Left ventricle myocardium superior (tissue), 1 donor: ENCODE measurements at regions not wholly inside any gene's neighbourhood (a gene's known extent, or its start where the extent isn't known, plus 50 kb on each side); places are given as distances from the start of the nearest gene placed in this dataset.
"Not testable (repeated sequence)": the region's sequence is repeated elsewhere in the genome, so short reads cannot be mapped to it uniquely, and the experiment has no call there.

Experiments
- ATAC-seq: fragments of 200-7000 bp; cut with Tn5 transposase; one replicate; pipeline ENCODE4 v1.9.1; 2020; ENCODE audit warnings: mild to moderate bottlenecking, moderate library complexity
- DNase-seq: peaks from one replicate; pipeline ENCODE4 v3.0.0-alpha.2; 2020
- intact Hi-C: fragments of 100-400 bp; cut with micrococcal nuclease; formaldehyde crosslinking; loops from one replicate; pipeline ENCODE4 v1.11.0; 2022
- donor health status: DM: no; HTN: yes; CAD: no; lungs with severe emphysema.

DNA sequence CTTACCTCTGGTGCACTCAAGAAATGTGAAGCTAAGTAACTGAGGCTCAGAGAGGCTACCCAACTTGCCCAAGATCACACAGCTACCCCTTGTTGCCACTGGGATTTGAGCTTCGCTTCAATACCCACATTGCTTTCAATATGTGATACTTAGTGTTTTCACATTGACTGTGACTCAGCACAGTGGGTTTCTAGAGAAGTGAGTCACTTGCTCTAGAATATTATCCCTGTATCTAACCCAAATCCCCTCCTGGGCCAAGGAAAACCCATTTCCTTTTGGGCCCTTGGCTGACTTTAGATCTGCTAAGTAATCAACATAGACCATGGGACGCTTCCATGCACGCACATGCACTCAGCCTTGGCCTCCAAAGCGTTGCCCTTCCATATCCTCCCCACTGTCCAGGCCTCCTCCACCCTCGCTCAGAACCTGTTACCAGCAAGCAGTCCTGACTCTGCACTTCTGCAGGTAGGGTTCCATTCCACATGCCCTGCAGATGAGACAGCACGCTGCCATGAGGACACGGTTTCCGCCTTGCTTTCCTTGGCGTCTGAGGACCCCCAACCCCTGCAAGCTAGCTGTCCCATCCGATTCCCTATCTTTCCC lies 87.7 kb upstream of the CHST15 start:
- intact Hi-C loops: no loop called here
- ATAC-seq: no peak
- DNase-seq: no peak

DNA sequence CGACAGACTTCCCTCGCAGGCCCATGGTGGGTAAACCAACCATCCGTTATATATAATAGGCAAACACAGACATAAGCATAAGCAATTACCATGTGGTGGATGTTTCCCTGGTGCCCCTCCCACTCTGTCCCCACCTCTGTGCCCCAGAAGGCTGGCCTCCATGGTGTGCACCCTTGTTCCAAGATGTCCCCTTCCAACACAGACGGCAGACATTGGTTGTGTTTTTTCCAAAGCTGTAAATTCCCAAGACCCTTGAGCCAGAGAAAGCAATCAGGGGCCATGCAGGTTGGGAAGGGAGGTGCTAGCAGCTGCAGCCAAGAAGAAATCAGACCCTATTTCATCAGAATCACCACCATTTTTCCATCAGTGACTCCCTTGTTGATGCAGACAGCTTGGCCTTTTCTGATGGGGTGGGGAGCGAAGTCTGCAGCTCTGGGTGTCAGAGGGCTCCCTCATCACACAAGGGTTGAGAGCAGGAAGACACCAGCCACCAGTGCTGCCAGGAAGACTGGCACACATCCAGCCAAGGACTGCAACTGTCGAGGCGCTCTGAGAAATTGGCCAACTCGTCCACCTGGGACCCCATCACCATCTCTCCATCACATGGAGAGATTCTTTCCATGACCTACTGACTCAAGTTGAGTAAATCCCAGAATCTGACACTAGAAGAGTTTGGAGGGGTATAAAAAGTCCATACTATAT lies 86.8 kb upstream of the CHST15 start:
- ATAC-seq: no peak
- intact Hi-C loops: no loop called here
- no peak for DNase-seq

DNA sequence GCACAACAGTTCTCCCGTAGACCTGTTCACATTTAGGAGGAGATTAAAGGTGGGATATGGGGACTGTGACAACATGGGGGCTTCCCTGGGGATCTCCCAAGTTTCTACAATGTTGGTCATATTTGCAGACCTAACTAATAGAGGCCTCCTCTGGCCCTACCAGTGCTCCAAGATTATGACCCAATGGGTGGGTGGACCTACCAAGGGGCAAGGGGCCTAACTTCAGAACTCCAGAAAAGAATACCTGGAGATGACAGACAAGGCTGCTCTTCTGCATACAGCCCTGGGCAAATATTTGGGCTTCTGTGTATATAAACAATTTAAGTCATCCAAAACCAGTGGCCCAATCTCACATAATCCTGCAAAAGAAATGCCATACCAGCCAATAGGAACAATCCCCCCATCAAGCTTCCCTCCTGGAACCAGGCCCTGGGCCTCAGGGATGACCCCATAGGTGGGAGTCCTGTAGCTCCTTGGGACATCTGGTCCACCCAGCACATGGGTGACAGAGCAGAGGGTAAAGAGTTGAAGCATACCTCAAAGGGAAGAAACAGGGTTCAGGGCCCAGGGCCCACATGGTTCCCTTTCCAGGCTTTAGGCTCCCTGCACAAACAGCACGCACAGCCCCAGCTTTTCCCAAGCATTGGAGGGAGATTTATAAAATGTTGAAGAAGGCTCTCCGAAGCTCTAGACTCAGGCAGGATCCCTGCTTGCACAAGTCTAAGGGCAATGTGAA lies 86.1 kb upstream of the CHST15 start:
- ATAC-seq: no peak
- intact Hi-C loops: no loop called here
- no peak for DNase-seq

- intact Hi-C loops: no loop called here
- no peak for ATAC-seq
- no peak for DNase-seq
Observed at GRCh38 chr10:124177180-124177518, 83.8 kb upstream of the CHST15 start.

- DNase-seq (no peak), ATAC-seq (no peak)
- intact Hi-C loops: no loop called here
Observed at GRCh38 chr10:124176349-124177179, 83.2 kb upstream of the CHST15 start.

- no peak for DNase-seq
Observed at GRCh38 chr10:124175701-124176348, 82.4 kb upstream of the CHST15 start.

DNA sequence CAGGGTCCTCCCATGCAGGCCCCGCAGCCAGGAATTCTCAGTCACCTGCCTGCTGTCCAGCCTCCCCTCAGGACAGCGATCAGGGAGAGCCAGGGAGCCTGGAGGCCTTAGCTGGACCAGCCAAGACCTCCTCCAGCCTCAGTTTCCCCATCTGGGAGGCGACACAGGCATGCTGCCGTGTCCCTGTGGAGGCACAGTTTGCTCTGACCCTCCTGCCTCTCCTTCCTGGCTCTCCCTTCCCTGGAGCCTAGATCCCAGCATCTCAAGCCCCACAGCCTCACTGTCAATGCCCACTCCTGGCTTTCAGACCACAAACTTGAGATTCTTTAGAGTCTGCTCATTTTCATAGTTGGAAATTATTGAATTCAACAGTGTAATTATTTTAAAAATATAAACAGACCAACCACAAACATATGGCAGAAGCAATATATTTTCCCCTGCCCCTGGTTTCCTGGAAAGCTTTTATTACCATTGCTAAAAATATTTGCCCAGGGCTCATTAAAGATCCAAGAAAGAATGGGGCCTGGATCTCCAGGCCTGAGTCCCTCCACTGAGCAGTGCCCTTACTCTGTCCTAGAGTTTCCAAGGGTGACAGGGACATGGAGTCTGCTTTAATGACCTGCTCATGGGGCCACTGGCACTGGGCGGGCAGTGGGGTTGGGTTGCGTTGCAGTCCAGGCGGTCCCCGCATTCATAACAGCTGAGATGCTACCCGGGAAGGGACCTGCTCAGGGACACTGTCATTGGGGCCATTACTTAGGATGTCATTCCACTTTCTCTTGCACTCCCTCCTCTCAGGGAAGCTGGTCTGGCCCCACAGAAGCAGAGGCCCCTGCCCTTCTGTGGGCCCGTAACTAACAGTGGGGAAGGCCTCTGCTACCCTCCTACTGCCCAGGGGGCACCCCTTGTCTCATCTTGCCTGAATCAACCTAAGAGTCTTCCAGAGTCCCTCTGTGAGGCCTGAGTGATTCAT lies 81.6 kb upstream of the CHST15 start:
- no peak for DNase-seq
- intact Hi-C loops: no loop called here
- ATAC-seq: no peak

More at GRCh38 chr10:124175701-124176348, 82.4 kb upstream of the CHST15 start:
- intact Hi-C loops: no loop called here
- no peak for ATAC-seq

- ATAC-seq: no peak
- no peak for DNase-seq
- intact Hi-C loops: no loop called here
Observed at GRCh38 chr10:124174071-124174566, 80.7 kb upstream of the CHST15 start.

- intact Hi-C loops: no loop called here
- no peak for DNase-seq
- ATAC-seq: no peak
Observed at GRCh38 chr10:124173298-124173900, 80.0 kb upstream of the CHST15 start.

GRCh38 chr10:124172181-124172916 lies 79.0 kb upstream of the CHST15 start:
- ATAC-seq (no peak), DNase-seq (no peak)
- intact Hi-C loops: no loop called here

DNA sequence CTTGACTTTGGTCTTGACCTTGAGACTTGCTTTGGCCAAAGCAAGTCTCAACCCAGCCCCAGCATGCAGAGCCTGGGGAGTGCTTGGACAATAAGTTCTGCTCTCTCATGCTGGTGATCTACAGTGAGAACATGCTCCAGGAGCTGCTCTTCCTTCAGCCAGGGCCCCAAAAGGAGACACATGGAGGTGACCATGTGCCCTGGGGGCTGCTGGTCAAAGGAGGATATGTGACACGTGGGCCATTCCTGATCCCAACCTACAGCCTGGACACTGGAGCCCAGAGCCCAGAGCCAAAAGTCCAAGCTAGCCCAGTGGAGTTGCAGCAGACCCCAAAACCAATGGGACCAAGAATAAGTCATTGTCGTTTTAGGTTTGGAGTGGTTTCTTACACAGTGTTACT lies 78.2 kb upstream of the CHST15 start:
- intact Hi-C loops: no loop called here
- no peak for DNase-seq
- no peak for ATAC-seq

GRCh38 chr10:124170631-124171030 lies 77.2 kb upstream of the CHST15 start:
- ATAC-seq: no peak
- DNase-seq: no peak
- intact Hi-C loops: no loop called here

- no peak for DNase-seq
- no peak for ATAC-seq
- intact Hi-C loops: no loop called here
Observed at GRCh38 chr10:124168991-124169802, 75.8 kb upstream of the CHST15 start.

- ATAC-seq (no peak), DNase-seq (no peak)
- intact Hi-C loops: no loop called here
Observed at GRCh38 chr10:124168581-124168980, 75.2 kb upstream of the CHST15 start.

DNA sequence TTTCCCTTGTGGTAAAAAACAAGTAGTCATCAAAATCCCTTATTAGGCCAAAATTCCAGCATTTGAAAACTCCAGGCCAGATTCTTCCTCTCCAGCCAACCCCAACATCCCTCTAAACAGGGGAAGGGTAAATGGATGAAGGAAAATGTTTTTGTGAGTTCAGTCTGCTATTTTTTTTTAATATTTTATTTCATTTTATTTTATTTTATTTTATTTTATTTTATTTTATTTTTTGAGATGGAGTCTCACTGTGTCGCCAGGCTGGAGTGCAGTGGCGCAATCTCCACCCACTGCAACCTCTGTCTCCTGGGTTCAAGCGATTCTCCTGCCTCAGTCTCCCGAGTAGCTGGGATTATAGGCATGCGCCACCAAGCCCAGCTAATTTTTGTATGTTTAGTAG lies 74.5 kb upstream of the CHST15 start:
- intact Hi-C loops, ATAC-seq, DNase-seq: not testable (repeated sequence)

GRCh38 chr10:124166431-124167125 lies 73.2 kb upstream of the CHST15 start:
- ATAC-seq: no peak
- intact Hi-C loops: no loop called here
- DNase-seq: no peak
